GM21423 (cell line): ENCODE measurements at regions not wholly inside any gene's neighbourhood (a gene's known extent, or its start where the extent isn't known, plus 50 kb on each side); places are given as distances from the start of the nearest gene placed in this dataset.
"Not testable (repeated sequence)": the region's sequence is repeated elsewhere in the genome, so short reads cannot be mapped to it uniquely, and the experiment has no call there.

ENCODE experiments used
- ATAC-seq: cut with Tn5 transposase; IDR thresholded peaks from one replicate; pipeline ENCODE4 v1.9.1; 2021; ENCODE audit warnings: mild to moderate bottlenecking, moderate library complexity; ENCODE audit not compliant: unreplicated experiment

DNA sequence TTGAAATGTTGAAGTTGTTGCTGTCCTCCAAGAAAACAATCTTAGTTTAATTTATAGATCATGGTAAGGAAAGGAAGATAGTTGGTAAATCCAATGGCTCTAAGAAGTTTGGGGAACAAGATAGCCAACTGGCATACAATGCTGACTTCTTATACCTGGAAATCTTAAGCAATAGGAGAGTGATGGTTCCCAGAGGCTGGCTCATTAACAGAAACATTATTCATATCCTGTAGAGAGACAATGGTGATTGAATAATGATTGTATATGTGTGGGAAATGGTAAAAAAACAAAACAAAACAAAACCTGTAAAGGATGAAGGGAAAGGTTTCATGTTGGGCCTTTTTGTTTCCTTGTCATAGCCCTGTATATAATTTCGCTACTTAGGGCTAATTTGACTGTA lies 174.9 kb upstream of the CTSO start:
- ATAC-seq = no peak

DNA sequence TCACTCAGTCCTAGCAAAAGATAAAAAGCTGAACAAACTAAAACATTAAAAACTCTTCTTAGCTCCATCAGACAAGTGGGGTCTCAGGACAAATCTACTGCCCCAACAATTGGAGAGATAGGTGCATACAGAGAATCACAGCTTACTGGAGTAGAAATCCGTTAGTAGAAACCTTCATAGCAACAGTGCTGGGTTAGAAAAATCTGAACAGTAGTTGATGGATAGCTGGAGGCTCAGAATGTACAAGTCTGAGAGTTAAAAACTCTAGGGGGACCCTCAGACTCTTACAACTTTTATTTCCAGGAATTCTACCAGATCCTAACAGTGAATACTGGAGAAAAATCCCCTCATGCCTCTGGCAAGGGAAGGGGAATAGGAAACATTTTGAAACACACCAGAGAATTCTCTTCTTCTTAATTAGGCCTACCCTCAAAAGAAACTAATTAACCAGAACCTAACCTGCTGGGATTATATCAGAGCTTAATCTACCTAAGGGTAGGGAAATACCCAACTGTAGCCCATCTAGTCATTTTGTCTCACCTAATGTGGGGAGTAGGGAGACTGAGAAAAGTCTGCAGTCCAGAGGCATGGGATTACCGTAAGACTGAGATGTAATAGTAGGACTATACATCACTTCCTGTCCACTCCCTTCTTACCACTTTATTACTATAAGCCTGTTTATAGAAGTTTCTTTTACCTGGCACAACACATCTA lies 165.0 kb upstream of the CTSO start:
- no peak for ATAC-seq

DNA sequence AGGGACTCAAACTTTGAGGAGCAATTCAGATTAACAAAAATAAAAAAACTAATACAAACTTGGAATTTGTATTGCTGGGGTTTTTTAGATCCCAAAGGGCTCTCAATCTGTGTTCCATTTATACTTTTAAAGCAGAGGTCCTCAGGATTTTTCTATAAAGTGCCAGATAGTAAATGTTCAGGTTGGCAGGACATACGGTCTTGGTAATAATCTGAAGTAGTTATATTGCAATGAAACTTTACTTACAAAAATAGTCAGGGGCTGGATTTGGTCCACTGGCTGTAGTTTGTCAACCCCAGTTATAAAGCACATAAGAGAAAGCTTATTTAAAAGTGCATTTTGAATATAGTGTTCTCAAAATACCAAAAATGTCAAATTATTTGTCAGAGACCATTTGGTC lies 164.1 kb upstream of the CTSO start:
- no peak for ATAC-seq

- no peak for ATAC-seq
Measured at GRCh38 chr4:156116991-156117390, 163.3 kb upstream of the CTSO start.

DNA sequence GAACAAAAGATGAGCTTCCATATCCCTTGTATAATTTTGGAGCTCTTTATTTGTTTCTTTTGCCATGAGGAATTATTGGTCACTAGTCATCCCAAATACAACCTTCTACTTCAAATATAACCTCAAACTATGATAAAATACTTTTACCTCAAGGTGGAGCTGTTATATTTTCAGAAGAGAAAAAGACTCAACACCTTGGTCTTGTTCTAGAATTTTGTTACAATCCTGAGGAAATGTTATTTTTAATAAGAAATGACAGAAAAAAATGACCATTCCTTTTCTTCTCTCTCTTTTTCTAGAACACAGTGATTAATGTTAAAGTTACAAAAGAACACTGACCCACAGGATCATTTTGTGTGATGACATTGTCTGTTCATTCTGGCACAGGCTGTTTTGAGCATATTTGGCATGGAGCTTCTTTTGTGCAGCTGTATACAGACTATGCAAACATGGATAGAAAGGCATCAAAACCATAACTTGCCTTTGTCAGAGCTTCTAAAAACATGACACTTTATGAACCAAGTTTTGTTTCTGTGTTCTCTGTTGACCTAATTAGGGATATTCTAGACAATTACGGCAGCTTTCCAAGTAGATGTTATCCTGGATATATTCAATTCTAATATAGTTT lies 159.6 kb upstream of the CTSO start:
- ATAC-seq = no peak

- no peak for ATAC-seq
Measured at GRCh38 chr4:156111686-156112085, 158.0 kb upstream of the CTSO start.

- no peak for ATAC-seq
Measured at GRCh38 chr4:156109943-156110900, 156.6 kb upstream of the CTSO start.

DNA sequence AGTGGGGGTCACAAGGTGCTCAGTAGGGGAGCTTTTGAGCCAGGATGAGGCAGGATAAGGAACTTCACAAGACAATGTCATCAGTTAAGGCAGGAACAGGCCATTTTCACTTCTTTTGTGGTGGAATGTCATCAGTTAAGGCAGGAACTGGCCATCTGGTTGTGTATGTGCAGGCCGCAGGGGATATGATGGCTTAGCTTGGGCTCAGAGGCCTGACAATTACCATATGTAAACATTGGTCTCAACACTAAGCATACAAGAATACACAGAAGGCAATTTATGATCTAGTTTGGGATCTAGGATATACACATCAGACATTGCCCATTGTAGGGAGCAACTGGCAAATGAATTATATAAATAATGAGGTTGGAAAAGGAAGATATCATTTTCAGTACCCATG lies 155.4 kb upstream of the CTSO start:
- ATAC-seq = not testable (repeated sequence)

GRCh38 chr4:156103311-156103710 lies 149.6 kb upstream of the CTSO start:
- no peak for ATAC-seq

DNA sequence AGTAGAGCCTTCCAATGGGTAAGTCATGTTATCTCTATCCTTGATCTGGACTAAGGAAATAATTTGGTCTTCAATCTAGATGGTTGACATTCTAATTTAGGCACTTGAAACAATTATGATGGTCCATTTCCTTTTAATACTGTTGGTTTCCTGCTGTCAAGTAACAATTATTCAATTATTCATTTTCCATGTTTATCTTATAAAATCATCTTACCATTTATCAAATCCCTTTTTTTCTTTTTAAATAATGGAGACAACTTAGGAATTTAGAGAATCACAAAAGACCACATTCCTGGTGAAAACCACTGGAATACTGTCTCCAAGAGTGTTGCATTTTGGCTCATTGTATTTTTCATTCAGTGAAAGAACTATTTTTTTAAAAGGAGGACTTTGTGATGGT lies 148.7 kb upstream of the CTSO start:
- no peak for ATAC-seq

- no peak for ATAC-seq
Measured at GRCh38 chr4:156101571-156101970, 147.9 kb upstream of the CTSO start.

- no peak for ATAC-seq
Measured at GRCh38 chr4:156100651-156101050, 147.0 kb upstream of the CTSO start.

DNA sequence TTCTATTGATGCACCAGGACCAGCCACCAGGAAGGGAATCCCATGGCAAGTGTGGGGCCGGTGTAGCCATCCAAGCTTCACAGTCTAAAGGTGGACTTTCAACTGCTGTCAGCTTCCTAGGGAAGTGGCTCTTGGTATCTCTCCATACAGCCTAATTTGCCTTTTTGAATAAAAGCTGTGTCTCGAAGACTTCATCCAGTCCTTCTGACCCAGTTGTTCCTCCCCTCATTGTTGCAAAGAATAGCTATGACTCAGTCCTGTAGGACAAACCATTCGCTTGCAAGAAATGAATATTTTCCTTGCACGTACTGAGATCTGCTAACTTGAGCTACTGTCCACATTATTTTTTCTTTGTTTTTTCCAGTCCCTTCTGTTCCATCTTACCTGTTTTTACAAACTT lies 145.1 kb upstream of the CTSO start:
- no peak for ATAC-seq

DNA sequence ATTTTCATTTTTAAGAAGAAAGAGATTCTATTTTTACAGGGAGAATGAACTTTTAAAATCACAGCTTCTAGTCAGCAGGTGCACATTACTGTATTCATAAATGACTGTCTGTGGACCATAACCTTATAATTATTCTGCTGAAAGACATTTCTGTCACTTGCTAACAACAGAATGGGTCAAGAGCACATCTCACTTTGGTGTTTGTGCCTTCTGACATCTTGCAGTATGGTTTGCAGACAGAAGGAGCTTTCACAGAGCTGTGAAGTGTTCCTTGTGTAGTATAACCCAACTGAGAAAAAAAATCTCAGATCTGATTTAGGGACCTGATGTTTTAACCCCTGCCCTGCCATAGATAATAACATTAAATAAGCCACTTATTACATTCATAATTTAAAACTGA lies 131.4 kb upstream of the CTSO start:
- ATAC-seq = no peak

DNA sequence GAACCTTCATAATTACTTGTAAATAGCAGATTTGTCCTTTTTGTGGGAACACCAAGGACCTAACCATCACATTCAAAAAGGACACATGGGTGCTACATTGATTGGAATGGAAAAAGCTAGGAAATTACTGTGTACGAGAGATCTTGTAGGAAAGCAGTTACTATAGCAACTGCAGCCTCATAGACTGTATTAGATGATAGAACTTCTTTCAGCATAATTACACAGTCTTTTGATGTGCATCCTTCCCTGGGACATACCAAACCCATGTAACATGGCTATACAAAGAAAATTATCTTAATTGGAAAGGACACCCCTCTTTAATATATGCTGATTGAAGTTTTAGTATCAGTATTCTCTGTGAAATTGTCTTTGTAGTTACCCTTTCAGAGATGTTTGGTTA lies 130.7 kb upstream of the CTSO start:
- no peak for ATAC-seq

GRCh38 chr4:156073976-156074375 lies 120.3 kb upstream of the CTSO start:
- ATAC-seq = no peak

DNA sequence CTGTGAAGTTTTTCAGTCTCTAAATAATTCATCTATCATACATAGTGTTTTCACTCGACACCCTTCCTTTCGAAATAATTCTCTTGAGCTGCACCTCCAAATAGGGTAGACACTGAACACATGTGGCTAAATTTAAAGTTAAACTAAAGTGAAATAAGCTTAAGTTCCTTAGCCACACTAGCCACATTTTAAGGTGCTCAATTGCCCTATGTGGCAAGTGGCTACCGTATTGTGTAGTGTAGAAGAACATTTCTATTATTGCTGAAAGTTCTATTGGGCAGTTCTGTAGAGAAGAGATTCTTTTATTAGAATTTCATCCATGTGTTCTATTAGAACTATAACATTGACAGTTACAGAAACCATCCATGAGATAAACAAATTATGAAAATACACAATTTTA lies 107.0 kb upstream of the CTSO start:
- ATAC-seq = no peak

GRCh38 chr4:156053174-156053573 lies 99.5 kb upstream of the CTSO start:
- ATAC-seq = no peak

GRCh38 chr4:156052116-156052515 lies 98.5 kb upstream of the CTSO start:
- ATAC-seq = no peak

DNA sequence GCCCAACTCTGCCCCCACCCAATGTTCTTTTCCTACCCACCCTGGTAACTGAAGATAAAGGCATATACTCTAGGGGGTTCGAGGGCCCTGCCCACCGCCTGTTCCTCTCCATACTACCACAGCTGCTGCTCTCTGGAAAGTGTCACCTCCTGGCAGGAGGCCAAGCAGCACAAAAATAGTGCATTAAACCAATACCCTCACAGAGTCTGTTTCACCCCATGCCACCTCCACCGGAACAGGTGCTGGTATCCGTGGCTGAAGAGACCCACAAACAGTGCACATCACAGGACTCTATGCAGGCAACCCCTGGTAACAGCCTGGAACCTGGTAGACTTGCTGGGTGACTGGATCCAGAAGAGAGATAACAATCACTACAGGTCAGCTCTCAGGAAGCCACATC lies 85.1 kb upstream of the CTSO start:
- ATAC-seq = no peak

GRCh38 chr4:156036496-156036895 lies 82.8 kb upstream of the CTSO start:
- no peak for ATAC-seq

- no peak for ATAC-seq
Measured at GRCh38 chr4:156029691-156030090, 76.0 kb upstream of the CTSO start.
